IMR-90 (cell line): ENCODE measurements at regions not wholly inside any gene's neighbourhood (a gene's known extent, or its start where the extent isn't known, plus 50 kb on each side); places are given as distances from the start of the nearest gene placed in this dataset.

Experiments used
- ATAC-seq: fragments of 200-7000 bp; cut with Tn5 transposase; 2 replicates; pipeline ENCODE4 v1.9.1; 2020; ENCODE audit warnings: low read depth, mild to moderate bottlenecking, moderate library complexity
- BruUV-seq: library from RNA; stranded (reverse); fragments of 400-500 nt; replicated peaks from 2 replicates; lab custom pipeline; 2021; lab: Mats Ljungman, UMichigan
- CTCF ChIA-PET: fragments of 300-600 bp; formaldehyde crosslinking; extraction: SDS; loops from one replicate; lab custom pipeline; 2021; ENCODE audit warnings: antibody characterized with exemption; lab: Yijun Ruan, JAX
- POLR2A ChIA-PET: fragments of 300-600 bp; sonication (Branson Sonifier 250); formaldehyde crosslinking; loops from one replicate; lab custom pipeline; 2022; ENCODE audit warnings: antibody characterized with exemption; ENCODE audit not compliant: unreplicated experiment; lab: Charles Lee
- DNase-seq: peaks from one replicate; pipeline ENCODE4 v3.0.0; 2013
- H2AFZ ChIP-seq: replicated peaks from 2 replicates; pipeline ENCODE3; 2013; ENCODE audit warnings: low read length, mild to moderate bottlenecking; ENCODE audit not compliant: poor library complexity
- H2AK5ac ChIP-seq: 2 replicates; pipeline ENCODE4 v1.6.1; 2013; ENCODE audit warnings: low read depth, low read length, inconsistent platforms
- H2AK9ac ChIP-seq: replicated peaks from 2 replicates; pipeline ENCODE3; 2013; ENCODE audit warnings: mild to moderate bottlenecking, low read depth, low read length, moderate library complexity; ENCODE audit not compliant: poor library complexity
- H2BK120ac ChIP-seq: 2 replicates; pipeline ENCODE4 v1.6.1; 2013; ENCODE audit warnings: low read depth, low read length, inconsistent platforms
- H2BK15ac ChIP-seq: 3 replicates; pipeline ENCODE4 v1.6.1; 2013; ENCODE audit warnings: low read depth, low read length, inconsistent platforms
- H2BK20ac ChIP-seq: 2 replicates; pipeline ENCODE4 v1.6.1; 2013; ENCODE audit warnings: low read depth, mild to moderate bottlenecking, inconsistent platforms, low read length, moderate library complexity
- H2BK5ac ChIP-seq: 2 replicates; pipeline ENCODE4 v1.6.1; 2013; ENCODE audit warnings: mild to moderate bottlenecking, low read depth, low read length, inconsistent platforms; ENCODE audit not compliant: poor library complexity, severe bottlenecking
- H3K14ac ChIP-seq: replicated peaks from 2 replicates; pipeline ENCODE4 v1.6.1; 2013; ENCODE audit warnings: low read depth, low read length, inconsistent platforms
- H3K18ac ChIP-seq: 2 replicates; pipeline ENCODE4 v1.6.1; 2013; ENCODE audit warnings: low read depth, low read length, control low read depth
- H3K23ac ChIP-seq: 2 replicates; pipeline ENCODE4 v1.6.1; 2013; ENCODE audit warnings: low read depth, low read length, inconsistent platforms
- H3K27ac ChIP-seq: 2 replicates; pipeline ENCODE4 v1.5.1; 2013; ENCODE audit warnings: mild to moderate bottlenecking, control low read depth, low read length; ENCODE audit not compliant: insufficient read depth
- H3K27me3 ChIP-seq: 2 replicates; pipeline ENCODE4 v1.6.1; 2013; ENCODE audit warnings: low read length; ENCODE audit not compliant: control insufficient read depth, insufficient read depth
- H3K36me3 ChIP-seq: 2 replicates; pipeline ENCODE4 v1.6.1; 2013; ENCODE audit warnings: low read length, mixed read lengths; ENCODE audit not compliant: control insufficient read depth, insufficient read depth
- H3K4ac ChIP-seq: 2 replicates; pipeline ENCODE4 v1.6.1; 2013; ENCODE audit warnings: low read depth, low read length, inconsistent platforms
- H3K4me1 ChIP-seq: 2 replicates; pipeline ENCODE4 v1.6.1; 2013; ENCODE audit warnings: low read length, mixed read lengths; ENCODE audit not compliant: control insufficient read depth, insufficient read depth
- H3K4me2 ChIP-seq: 2 replicates; pipeline ENCODE4 v1.6.1; 2013; ENCODE audit warnings: low read depth, mild to moderate bottlenecking, control low read depth, low read length, moderate library complexity
- H3K4me3 ChIP-seq: 2 replicates; pipeline ENCODE4 v1.5.1; 2013; ENCODE audit warnings: low read depth, mild to moderate bottlenecking, control low read depth, low read length, moderate library complexity; ENCODE audit not compliant: insufficient read depth
- H3K56ac ChIP-seq: 2 replicates; pipeline ENCODE4 v1.6.1; 2013; ENCODE audit warnings: low read length, inconsistent platforms; ENCODE audit not compliant: insufficient read depth; ENCODE audit errors: extremely low read depth
- H3K79me1 ChIP-seq, 2 experiments: 2 replicates each; pipeline ENCODE4 v1.6.1; 2013; ENCODE audit warnings: low read length in 2 of 2, inconsistent platforms in 1 of 2, low read depth in 1 of 2
- H3K9ac ChIP-seq: 2 replicates; pipeline ENCODE4 v1.6.1; 2013; ENCODE audit warnings: low read depth, low read length, control low read depth
- H3K9me1 ChIP-seq: 2 replicates; pipeline ENCODE4 v1.6.1; 2013; ENCODE audit warnings: low read length, inconsistent platforms; ENCODE audit not compliant: insufficient read depth
- H3K9me3 ChIP-seq: 2 replicates; pipeline ENCODE4 v1.6.1; 2013; ENCODE audit warnings: low read length; ENCODE audit not compliant: control insufficient read depth, insufficient read depth
- H4K20me1 ChIP-seq: 2 replicates; pipeline ENCODE4 v1.6.1; 2013; ENCODE audit warnings: low read length, inconsistent platforms; ENCODE audit not compliant: insufficient read depth
- H4K5ac ChIP-seq: 2 replicates; pipeline ENCODE4 v1.6.1; 2013; ENCODE audit warnings: mild to moderate bottlenecking, low read depth, low read length, control low read depth
- H4K8ac ChIP-seq, 2 experiments: 2 replicates each; pipeline ENCODE4 v1.6.1; 2013; ENCODE audit warnings: low read depth in 2 of 2, low read length in 2 of 2, control low read depth in 1 of 2, inconsistent platforms in 1 of 2
- H4K91ac ChIP-seq: 2 replicates; pipeline ENCODE4 v1.6.1; 2013; ENCODE audit warnings: low read depth, low read length, inconsistent platforms; ENCODE audit not compliant: insufficient read depth
- CEBPB ChIP-seq: IDR thresholded peaks from 2 replicates; pipeline ENCODE4 v1.6.1; 2012; ENCODE audit warnings: low read depth, low read length, improper control_type of control experiment
- CHD1 ChIP-seq: IDR thresholded peaks from 2 replicates; pipeline ENCODE4 v1.6.1; 2012; ENCODE audit warnings: low read depth, low read length, improper control_type of control experiment
- CTCF ChIP-seq: conservative IDR thresholded peaks from 2 replicates; pipeline ENCODE4 v1.5.1; 2012; ENCODE audit warnings: mild to moderate bottlenecking, low read depth, low read length, improper control_type of control experiment
- ELK1 ChIP-seq: fragments of 150-350 bp; IDR thresholded peaks from 2 replicates; pipeline ENCODE4 v1.6.1; 2016; ENCODE audit warnings: low read depth, mild to moderate bottlenecking, low read length, moderate library complexity, borderline replicate concordance
- FOS ChIP-seq: fragments of 150-350 bp; IDR thresholded peaks from 2 replicates; pipeline ENCODE4 v1.6.1; 2016; ENCODE audit warnings: low read depth, low read length
- MAFK ChIP-seq: IDR thresholded peaks from 2 replicates; pipeline ENCODE4 v1.6.1; 2012; ENCODE audit warnings: low read depth, low read length, improper control_type of control experiment
- POLR2A ChIP-seq: IDR thresholded peaks from 2 replicates; pipeline ENCODE4 v1.6.1; 2012; ENCODE audit warnings: mild to moderate bottlenecking, low read depth, low read length
- RAD21 ChIP-seq: IDR thresholded peaks from 2 replicates; pipeline ENCODE4 v1.6.1; 2012; ENCODE audit warnings: low read length, improper control_type of control experiment
- RCOR1 ChIP-seq: IDR thresholded peaks from 2 replicates; pipeline ENCODE4 v1.6.1; 2012; ENCODE audit warnings: mild to moderate bottlenecking, low read length, improper control_type of control experiment; ENCODE audit not compliant: insufficient replicate concordance
- RFX5 ChIP-seq: IDR thresholded peaks from 2 replicates; pipeline ENCODE4 v1.8.0; 2012; ENCODE audit warnings: low read depth, mild to moderate bottlenecking, low read length, moderate library complexity
- SMC3 ChIP-seq: fragments of 150-350 bp; IDR thresholded peaks from 2 replicates; pipeline ENCODE4 v1.6.1; 2016; ENCODE audit warnings: low read depth, mild to moderate bottlenecking, antibody characterized with exemption, low read length, moderate library complexity
- USF2 ChIP-seq: fragments of 150-350 bp; IDR thresholded peaks from 2 replicates; pipeline ENCODE4 v1.6.1; 2017; ENCODE audit warnings: mild to moderate bottlenecking, antibody characterized with exemption, low read length, low read depth
- WGBS, 2 experiments: methylation state at CpG; one replicate each; pipeline versions ENCODE4 v1.1.5 to v1.1.7; 2013; ENCODE audit warnings: missing lambda C conversion rate in 2 of 2; ENCODE audit not compliant: insufficient read length in 1 of 2; ENCODE audit errors: extremely low coverage in 2 of 2; 5-methylcytosine and 5-hydroxymethylcytosine counted together
- dilution Hi-C: fragments of 300-500 bp; cut with HindIII; formaldehyde crosslinking; loops from one replicate; pipeline ENCODE4 v1.14.3; 2018; ENCODE audit warnings: low sequenced_read_pairs; ENCODE audit not compliant: unreplicated experiment
- in situ Hi-C: fragments of 300-500 bp; cut with MboI; formaldehyde crosslinking; loops from 3 replicates; pipeline ENCODE4 v1.14.3; 2019; ENCODE audit warnings: low sequenced_read_pairs, inconsistent platforms, mixed read lengths
- intact Hi-C: fragments of 100-400 bp; cut with micrococcal nuclease; formaldehyde crosslinking; loops from 2 replicates; pipeline ENCODE4 v1.10.0; 2022

GRCh38 chr10:33626798-33627466, 292.5 kb upstream of the NRP1 start:
- H3K4me3 ChIP-seq, result no peak overlapping the region
- no CpG with 5 or more reads among the region's 3 CpGs for WGBS, 2 experiments
- no peak overlapping the region for H3K9ac ChIP-seq
- no peak overlapping the region for H3K27ac ChIP-seq
- H2AFZ ChIP-seq, result no peak overlapping the region
- no peaks in the 10 kb centered on the region for H4K20me1 ChIP-seq
- 0 out of 2 replicates have a peak, but pooled peaks cover 3% of the 10 kb centered on the region for H3K9me3 ChIP-seq
- intact Hi-C loops, result no loop called here
- H3K18ac ChIP-seq, result no peak overlapping the region
- no TSS peak for BruUV-seq
- peaks cover 29% of the 10 kb centered on the region for H3K27me3 ChIP-seq
- no peak overlapping the region for H4K91ac ChIP-seq
- in situ Hi-C loops, result no loop called here
- H2BK120ac ChIP-seq, result no peak overlapping the region
- CTCF ChIA-PET, result no interaction called here
- no peak overlapping the region for H2BK20ac ChIP-seq
- ATAC-seq (no peak), DNase-seq (no peak)
- H3K23ac ChIP-seq, result no peak overlapping the region
- H3K56ac ChIP-seq, result no peak overlapping the region
- no peaks in the 10 kb centered on the region for H3K4me1 ChIP-seq
- no peak overlapping the region for H2AK5ac ChIP-seq
- no peak overlapping the region for H4K5ac ChIP-seq
- H3K9me1 ChIP-seq, result no peaks in the 10 kb centered on the region
- H3K36me3 ChIP-seq, result no peaks in the 10 kb centered on the region
- TF ChIP-seq FOS (no peak), RCOR1 (no peak), CEBPB (no peak), RFX5 (no peak), CHD1 (no peak), CTCF (no peak), MAFK (no peak), POLR2A (no peak), SMC3 (no peak), RAD21 (no peak), ELK1 (no peak), USF2 (no peak)
- dilution Hi-C loops, result no loop called here
- H4K8ac ChIP-seq, result no peak overlapping the region
- H3K14ac ChIP-seq, result no peak overlapping the region
- no peak overlapping the region for H2BK5ac ChIP-seq
- H2BK15ac ChIP-seq, result no peak overlapping the region
- H3K79me1 ChIP-seq, result no peaks in the 10 kb centered on the region
- no peak overlapping the region for H3K4me2 ChIP-seq
- H3K4ac ChIP-seq, result no peak overlapping the region
- POLR2A ChIA-PET, result no interaction called here
- H2AK9ac ChIP-seq, result no peak overlapping the region
